IMR-90 (cell line): ENCODE measurements at regions not wholly inside any gene's neighbourhood (a gene's known extent, or its start where the extent isn't known, plus 50 kb on each side); places are given as distances from the start of the nearest gene placed in this dataset.

Source experiments
- CEBPB ChIP-seq: IDR thresholded peaks from 2 replicates; pipeline ENCODE4 v1.6.1; 2012; ENCODE audit warnings: low read depth, low read length, improper control_type of control experiment
- CHD1 ChIP-seq: IDR thresholded peaks from 2 replicates; pipeline ENCODE4 v1.6.1; 2012; ENCODE audit warnings: low read depth, low read length, improper control_type of control experiment
- CTCF ChIP-seq: conservative IDR thresholded peaks from 2 replicates; pipeline ENCODE4 v1.5.1; 2012; ENCODE audit warnings: mild to moderate bottlenecking, low read depth, low read length, improper control_type of control experiment
- ELK1 ChIP-seq: fragments of 150-350 bp; IDR thresholded peaks from 2 replicates; pipeline ENCODE4 v1.6.1; 2016; ENCODE audit warnings: low read depth, mild to moderate bottlenecking, low read length, moderate library complexity, borderline replicate concordance
- FOS ChIP-seq: fragments of 150-350 bp; IDR thresholded peaks from 2 replicates; pipeline ENCODE4 v1.6.1; 2016; ENCODE audit warnings: low read depth, low read length
- MAFK ChIP-seq: IDR thresholded peaks from 2 replicates; pipeline ENCODE4 v1.6.1; 2012; ENCODE audit warnings: low read depth, low read length, improper control_type of control experiment
- POLR2A ChIP-seq: IDR thresholded peaks from 2 replicates; pipeline ENCODE4 v1.6.1; 2012; ENCODE audit warnings: mild to moderate bottlenecking, low read depth, low read length
- RAD21 ChIP-seq: IDR thresholded peaks from 2 replicates; pipeline ENCODE4 v1.6.1; 2012; ENCODE audit warnings: low read length, improper control_type of control experiment
- RCOR1 ChIP-seq: IDR thresholded peaks from 2 replicates; pipeline ENCODE4 v1.6.1; 2012; ENCODE audit warnings: mild to moderate bottlenecking, low read length, improper control_type of control experiment; ENCODE audit not compliant: insufficient replicate concordance
- RFX5 ChIP-seq: IDR thresholded peaks from 2 replicates; pipeline ENCODE4 v1.8.0; 2012; ENCODE audit warnings: low read depth, mild to moderate bottlenecking, low read length, moderate library complexity
- USF2 ChIP-seq: fragments of 150-350 bp; IDR thresholded peaks from 2 replicates; pipeline ENCODE4 v1.6.1; 2017; ENCODE audit warnings: mild to moderate bottlenecking, antibody characterized with exemption, low read length, low read depth

- TF ChIP-seq CTCF (no peak), CEBPB (no peak), POLR2A (no peak), RAD21 (no peak), USF2 (no peak), CHD1 (no peak), ELK1 (no peak), RFX5 (no peak), FOS (no peak), RCOR1 (no peak), MAFK (no peak)
Observed at GRCh38 chr2:138959031-138959430, 178.8 kb upstream of the NXPH2 start.
